ENCODE measurements at regions not wholly inside any gene's neighbourhood (a gene's known extent, or its start where the extent isn't known, plus 50 kb on each side); places are given as distances from the start of the nearest gene placed in this dataset.
"Not testable (repeated sequence)": the region's sequence is repeated elsewhere in the genome, so short reads cannot be mapped to it uniquely, and the experiment has no call there.

DNA sequence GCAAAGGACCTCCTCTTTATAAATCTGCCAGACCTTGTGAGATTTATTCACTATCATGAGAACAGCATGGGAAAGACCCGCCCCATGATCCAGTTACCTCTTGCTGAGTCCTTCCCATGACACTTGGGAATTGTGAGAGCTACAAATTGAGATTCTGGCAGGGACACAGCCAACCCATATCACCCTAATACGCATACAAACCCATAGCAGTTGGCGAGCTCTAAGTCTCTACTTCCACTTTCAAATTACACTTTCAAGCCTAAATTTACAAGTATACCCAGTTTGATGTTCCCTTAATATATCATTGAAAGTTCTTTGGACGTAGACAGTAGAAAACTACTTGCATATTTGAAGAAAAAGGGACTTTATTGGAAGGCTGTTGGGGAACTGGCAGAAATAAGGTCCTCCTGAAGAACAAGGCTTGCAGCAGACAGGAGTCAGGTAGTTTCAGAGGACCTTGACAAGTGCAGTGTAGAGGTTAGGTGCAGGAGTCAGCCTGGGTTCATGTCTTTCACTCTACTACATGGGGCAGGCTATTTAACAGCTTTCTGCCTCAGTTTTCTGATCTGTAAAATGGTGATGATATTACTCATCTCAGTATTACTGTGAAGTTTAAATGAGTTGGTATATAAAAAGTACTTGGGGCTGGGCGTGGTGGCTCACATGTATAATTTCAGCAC, 107.9 kb upstream of the EEF2KMT start:
- TF ChIP-seq, protein P1, sequence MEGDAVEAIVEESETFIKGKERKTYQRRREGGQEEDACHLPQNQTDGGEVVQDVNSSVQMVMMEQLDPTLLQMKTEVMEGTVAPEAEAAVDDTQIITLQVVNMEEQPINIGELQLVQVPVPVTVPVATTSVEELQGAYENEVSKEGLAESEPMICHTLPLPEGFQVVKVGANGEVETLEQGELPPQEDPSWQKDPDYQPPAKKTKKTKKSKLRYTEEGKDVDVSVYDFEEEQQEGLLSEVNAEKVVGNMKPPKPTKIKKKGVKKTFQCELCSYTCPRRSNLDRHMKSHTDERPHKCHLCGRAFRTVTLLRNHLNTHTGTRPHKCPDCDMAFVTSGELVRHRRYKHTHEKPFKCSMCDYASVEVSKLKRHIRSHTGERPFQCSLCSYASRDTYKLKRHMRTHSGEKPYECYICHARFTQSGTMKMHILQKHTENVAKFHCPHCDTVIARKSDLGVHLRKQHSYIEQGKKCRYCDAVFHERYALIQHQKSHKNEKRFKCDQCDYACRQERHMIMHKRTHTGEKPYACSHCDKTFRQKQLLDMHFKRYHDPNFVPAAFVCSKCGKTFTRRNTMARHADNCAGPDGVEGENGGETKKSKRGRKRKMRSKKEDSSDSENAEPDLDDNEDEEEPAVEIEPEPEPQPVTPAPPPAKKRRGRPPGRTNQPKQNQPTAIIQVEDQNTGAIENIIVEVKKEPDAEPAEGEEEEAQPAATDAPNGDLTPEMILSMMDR (IDR thresholded peaks at IDR 0.05; ENCODE audit: insufficient read depth, low read depth, low read length, missing control alignments): no peak
- H3K4me3 ChIP-seq (ENCODE audit: low read length): no peak overlapping the region
- DNase-seq (ENCODE audit: low read depth): no peak

DNA sequence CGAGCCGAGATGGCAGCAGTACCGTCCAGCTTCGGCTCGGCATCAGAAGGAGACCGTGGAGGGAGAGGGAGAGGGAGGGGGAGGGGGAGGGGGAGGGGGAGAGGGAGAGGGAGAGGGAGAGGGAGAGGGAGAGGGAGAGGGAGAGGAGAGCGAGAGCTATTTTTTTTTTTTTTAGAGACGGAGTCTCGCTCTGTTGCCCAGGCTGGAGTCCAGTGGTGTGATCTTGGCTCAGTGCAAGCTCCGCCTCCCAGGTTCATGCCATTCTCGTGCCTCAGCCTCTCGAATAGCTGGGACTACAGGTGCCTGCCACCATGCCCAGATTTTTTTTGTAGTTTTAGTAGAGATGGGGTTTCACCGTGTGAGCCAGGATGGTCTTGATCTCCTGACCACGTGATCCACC, 106.1 kb upstream of the EEF2KMT start:
- DNase-seq (ENCODE audit: low read depth); H3K4me3 ChIP-seq (ENCODE audit: low read length): not testable (repeated sequence)

DNA sequence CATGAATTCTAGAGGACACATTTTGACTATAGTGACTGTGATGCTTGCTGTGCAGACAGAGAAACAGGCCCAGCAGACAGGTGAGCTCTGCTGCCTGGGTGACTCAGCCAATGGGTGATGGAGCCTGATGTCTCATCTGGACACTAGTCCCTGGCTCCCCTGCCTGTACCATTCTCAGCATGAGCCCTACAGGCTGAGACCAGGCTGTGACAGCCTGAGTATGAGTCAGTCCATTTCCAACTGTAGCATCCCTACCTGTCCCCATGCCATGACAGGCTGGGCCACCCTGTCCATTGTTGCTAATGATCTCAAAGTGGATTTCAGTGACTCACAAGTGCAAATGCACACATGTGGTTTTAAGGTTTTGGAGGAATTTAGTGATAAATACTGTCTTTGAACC, 102.5 kb upstream of the EEF2KMT start:
- TF ChIP-seq, protein P1 (IDR thresholded peaks at IDR 0.05; ENCODE audit: insufficient read depth, low read depth, low read length, missing control alignments): no peak
- no peak overlapping the region for H3K4me3 ChIP-seq (ENCODE audit: low read length)
- no peak for DNase-seq (ENCODE audit: low read depth)

DNA sequence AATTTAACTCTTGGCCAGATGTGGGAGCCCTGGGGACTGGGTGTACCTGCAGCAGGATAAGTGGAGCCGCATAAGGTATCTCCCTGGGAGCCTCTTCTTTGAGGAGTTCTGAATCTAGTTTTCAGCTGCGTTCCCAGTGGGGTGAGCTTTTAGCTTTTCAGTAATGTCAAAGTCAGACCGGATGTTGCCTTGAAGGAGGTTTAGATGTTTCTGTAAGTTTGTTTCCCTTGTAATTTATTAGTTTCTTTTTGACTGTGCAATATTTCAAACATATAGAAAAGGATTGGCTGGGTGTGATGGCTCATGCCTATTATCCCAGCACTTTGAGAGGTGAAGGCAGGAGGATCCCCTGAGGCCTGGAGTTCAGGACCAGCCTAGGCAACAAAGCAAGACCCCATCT, 98.6 kb upstream of the EEF2KMT start:
- no peak overlapping the region for H3K4me3 ChIP-seq (ENCODE audit: low read length)
- no peak for DNase-seq (ENCODE audit: low read depth)
- TF ChIP-seq, protein P1 (IDR thresholded peaks at IDR 0.05; ENCODE audit: insufficient read depth, low read depth, low read length, missing control alignments): no peak

DNA sequence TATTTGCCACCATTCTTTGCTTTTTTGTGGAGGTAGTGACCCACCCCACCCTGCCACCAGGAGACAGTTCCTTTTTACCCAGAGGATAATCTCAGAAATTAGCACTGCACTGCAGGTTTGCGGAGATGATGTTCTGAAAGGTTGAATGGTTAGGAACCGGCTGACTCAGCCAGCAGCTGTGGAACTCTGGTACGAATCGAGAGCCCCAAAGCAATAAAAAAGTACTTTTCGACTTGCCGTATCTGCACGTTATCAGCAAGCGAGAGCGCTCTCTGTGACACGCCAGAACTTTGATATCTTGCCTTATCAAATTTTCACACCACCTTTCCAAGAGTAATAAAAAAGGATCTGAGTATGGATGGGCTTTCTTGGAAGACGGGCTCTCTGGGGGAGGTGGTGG, 96.3 kb upstream of the EEF2KMT start:
- DNase-seq (ENCODE audit: low read depth): no peak
- TF ChIP-seq, protein P1 (IDR thresholded peaks at IDR 0.05; ENCODE audit: insufficient read depth, low read depth, low read length, missing control alignments): no peak
- H3K4me3 ChIP-seq (ENCODE audit: low read length): no peak overlapping the region

DNA sequence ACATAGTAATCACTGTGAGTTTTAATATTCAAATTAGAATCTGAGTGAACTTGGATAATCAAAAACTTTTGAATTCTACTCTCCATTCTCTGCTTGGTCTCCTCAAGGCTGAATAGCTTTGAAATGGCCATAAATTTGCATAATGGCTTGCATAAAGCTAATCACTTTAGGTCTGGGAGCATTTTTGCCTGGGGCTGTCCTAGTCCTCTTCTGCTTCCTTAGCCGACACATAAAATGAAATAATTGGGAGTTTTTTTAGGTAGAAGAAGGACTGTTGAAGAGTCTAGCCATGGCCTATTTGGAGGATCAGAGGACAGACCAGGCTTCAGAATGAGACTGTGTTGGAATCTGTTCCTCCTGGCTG, 91.4 kb upstream of the EEF2KMT start:
- TF ChIP-seq, protein P1 (IDR thresholded peaks at IDR 0.05; ENCODE audit: insufficient read depth, low read depth, low read length, missing control alignments): no peak
- H3K4me3 ChIP-seq (ENCODE audit: low read length): no peak overlapping the region
- DNase-seq (ENCODE audit: low read depth): no peak

DNA sequence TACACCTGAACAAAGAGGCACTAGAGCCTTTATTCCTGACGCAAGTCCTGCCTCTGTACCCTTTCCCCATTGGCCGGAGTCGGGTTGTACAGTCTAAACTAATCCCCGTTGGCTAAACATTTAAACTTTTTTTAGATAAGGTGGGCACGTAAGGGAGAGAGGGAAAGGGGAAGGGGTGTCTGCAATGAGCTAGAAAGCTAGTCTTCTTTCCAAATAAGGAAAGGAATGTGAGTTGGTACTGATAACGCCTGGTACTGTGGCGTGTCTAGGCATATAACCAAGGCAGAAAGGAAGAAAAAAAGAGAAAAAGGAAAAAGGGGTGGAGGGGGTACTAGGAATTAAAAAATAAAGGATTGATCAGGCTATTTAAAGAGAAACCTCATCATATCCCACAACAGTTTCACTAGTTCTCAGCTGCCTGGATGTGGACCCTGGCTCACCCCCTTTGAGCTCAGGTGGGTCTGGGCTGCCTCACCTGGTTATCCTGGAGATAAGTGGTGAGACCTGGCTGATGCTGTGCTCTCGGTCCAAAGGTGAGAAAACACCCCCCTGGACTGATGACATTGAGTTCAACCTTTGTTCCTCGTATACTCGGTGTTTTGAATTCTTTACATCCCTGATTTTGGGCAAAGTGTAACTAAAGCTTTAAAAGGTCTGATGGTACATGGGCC, 90.9 kb upstream of the EEF2KMT start:
- TF ChIP-seq, protein P1 (IDR thresholded peaks at IDR 0.05; ENCODE audit: insufficient read depth, low read depth, low read length, missing control alignments): no peak
- no peak overlapping the region for H3K4me3 ChIP-seq (ENCODE audit: low read length)
- DNase-seq (ENCODE audit: low read depth): no peak

Measured in epithelial cell of esophagus (primary cell).